Neuronal stem cell (in vitro differentiated cells): ENCODE measurements at regions not wholly inside any gene's neighbourhood (a gene's known extent, or its start where the extent isn't known, plus 50 kb on each side); places are given as distances from the start of the nearest gene placed in this dataset.
A peak's percentile ranks its signal among the peaks of the same experiment; 100 is the strongest.

Experiments used
- DNase-seq: peaks from one replicate; pipeline ENCODE4 v3.0.0-alpha.2; 2013; ENCODE audit warnings: low spot score
- H2AFZ ChIP-seq: one replicate; pipeline ENCODE4 v1.6.1; 2013; ENCODE audit warnings: mild to moderate bottlenecking, low read length, inconsistent platforms
- H2AK5ac ChIP-seq: 2 replicates; pipeline ENCODE4 v1.6.1; 2013; ENCODE audit warnings: low read depth, mild to moderate bottlenecking, inconsistent platforms, low read length, moderate library complexity, mixed read lengths
- H2BK120ac ChIP-seq: 2 replicates; pipeline ENCODE4 v1.6.1; 2013; ENCODE audit warnings: low read depth, mild to moderate bottlenecking, inconsistent platforms, low read length, moderate library complexity, mixed read lengths
- H2BK12ac ChIP-seq: one replicate; pipeline ENCODE4 v1.6.1; 2013; ENCODE audit warnings: low read length, inconsistent platforms
- H2BK15ac ChIP-seq: 2 replicates; pipeline ENCODE4 v1.6.1; 2013; ENCODE audit warnings: mild to moderate bottlenecking, low read length, inconsistent platforms, mixed read lengths
- H2BK5ac ChIP-seq: one replicate; pipeline ENCODE4 v1.6.1; 2013; ENCODE audit warnings: inconsistent platforms, mild to moderate bottlenecking, low read length, moderate library complexity
- H3K14ac ChIP-seq: one replicate; pipeline ENCODE4 v1.6.1; 2013; ENCODE audit warnings: low read length, inconsistent platforms
- H3K18ac ChIP-seq: 2 replicates; pipeline ENCODE4 v1.6.1; 2013; ENCODE audit warnings: low read length, inconsistent platforms
- H3K23ac ChIP-seq: 2 replicates; pipeline ENCODE4 v1.6.1; 2013; ENCODE audit warnings: low read depth, mild to moderate bottlenecking, mixed read lengths, low read length, inconsistent platforms; ENCODE audit not compliant: poor library complexity
- H3K27ac ChIP-seq: replicated peaks from 3 replicates; pipeline ENCODE4 v1.5.1; 2013; ENCODE audit warnings: low read length, inconsistent platforms
- H3K27me3 ChIP-seq, 3 experiments: 2 replicates each; pipeline ENCODE4 v1.6.1; 2013; ENCODE audit warnings: low read length in 3 of 3, mild to moderate bottlenecking in 2 of 3, inconsistent platforms in 1 of 3, low read depth in 1 of 3, mixed read lengths in 1 of 3, moderate library complexity in 1 of 3; ENCODE audit not compliant: control insufficient read depth in 3 of 3, insufficient read depth in 3 of 3
- H3K36me3 ChIP-seq, 2 donors: replicated peaks in 1 of 2; 2 replicates each; pipeline ENCODE4 v1.6.1; 2013; ENCODE audit warnings: low read length in 2 of 2; ENCODE audit not compliant: control insufficient read depth in 2 of 2, insufficient read depth in 2 of 2
- H3K4ac ChIP-seq: 2 replicates; pipeline ENCODE4 v1.6.1; 2013; ENCODE audit warnings: inconsistent platforms, mild to moderate bottlenecking, low read length, moderate library complexity
- H3K4me1 ChIP-seq, 2 donors: 1 replicate in 1 of 2; 2 replicates in 1 of 2; pipeline ENCODE4 v1.6.1; 2013; ENCODE audit warnings: low read length in 2 of 2, low read depth in 1 of 2; ENCODE audit not compliant: control insufficient read depth in 2 of 2, insufficient read depth in 1 of 2
- H3K4me2 ChIP-seq: one replicate; pipeline ENCODE4 v1.6.1; 2013; ENCODE audit warnings: mild to moderate bottlenecking, low read length, inconsistent platforms; ENCODE audit not compliant: insufficient read depth, poor library complexity, severe bottlenecking
- H3K4me3 ChIP-seq, 2 donors: 2 replicates each; pipeline ENCODE4 v1.5.1; 2013; ENCODE audit warnings: low read length in 2 of 2, mild to moderate bottlenecking in 2 of 2, inconsistent platforms in 1 of 2, moderate library complexity in 1 of 2
- H3K79me1 ChIP-seq: one replicate; pipeline ENCODE4 v1.6.1; 2013; ENCODE audit warnings: low read depth, mild to moderate bottlenecking, inconsistent platforms, low read length, moderate library complexity
- H3K9ac ChIP-seq: one replicate; pipeline ENCODE4 v1.6.1; 2013; ENCODE audit warnings: mild to moderate bottlenecking, low read depth, low read length, inconsistent platforms; ENCODE audit not compliant: poor library complexity
- H3K9me3 ChIP-seq, 2 donors: replicated peaks in 1 of 2; 2 replicates each; pipeline versions ENCODE3 to v1.6.1; 2013; ENCODE audit warnings: low read length in 2 of 2, mild to moderate bottlenecking in 2 of 2, inconsistent platforms in 1 of 2, low read depth in 1 of 2, mixed read lengths in 1 of 2, moderate library complexity in 1 of 2; ENCODE audit not compliant: control insufficient read depth in 2 of 2, insufficient read depth in 1 of 2
- H4K8ac ChIP-seq: one replicate; pipeline ENCODE4 v1.6.1; 2013; ENCODE audit warnings: low read depth, mild to moderate bottlenecking, inconsistent platforms, low read length, moderate library complexity
- H4K91ac ChIP-seq: one replicate; pipeline ENCODE4 v1.6.1; 2013; ENCODE audit warnings: low read length, low read depth, mild to moderate bottlenecking, inconsistent platforms; ENCODE audit not compliant: poor library complexity
- WGBS, 2 donors: extraction: QIAGEN DNeasy Blood & Tissue Kit; methylation state at CpG; one replicate each; pipeline ENCODE4 v1.1.7; 2013; ENCODE audit warnings: missing lambda C conversion rate in 2 of 2, mixed read lengths in 1 of 2; ENCODE audit not compliant: insufficient read length in 2 of 2, insufficient replicate concordance in 1 of 2; ENCODE audit errors: extremely low coverage in 2 of 2; 5-methylcytosine and 5-hydroxymethylcytosine counted together

DNA sequence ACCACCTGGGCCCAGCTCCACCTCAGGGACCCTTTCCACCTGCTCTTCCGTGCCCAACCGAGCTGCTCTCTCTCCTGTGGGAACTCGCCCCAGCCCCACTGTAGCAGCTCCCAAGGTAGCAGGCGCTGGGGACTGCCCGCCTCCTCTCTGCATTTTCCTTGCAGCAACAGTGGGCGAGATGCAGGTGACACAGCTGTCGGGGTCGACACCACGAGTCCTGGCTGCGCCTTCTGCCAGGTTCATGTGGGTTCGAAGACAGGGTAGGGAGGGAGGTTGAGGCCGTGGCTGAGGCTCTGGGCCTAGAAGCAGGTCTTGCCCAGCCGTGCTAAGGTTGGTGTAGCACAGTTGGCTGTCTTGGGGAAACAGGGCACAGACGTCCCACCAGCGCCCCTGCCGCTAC, 245.2 kb upstream of the FSTL5 start:
- Histone ChIP-seq H3K27me3 (no peaks in the 10 kb centered on the region), H2AFZ (no peak overlapping the region), H2BK15ac (no peak overlapping the region), H3K23ac (no peak overlapping the region), H3K27ac (no peak overlapping the region), H2AK5ac (peak overlapping the region; percentile 68), H3K4me2 (no peak overlapping the region), H3K18ac (peak overlapping the region; percentile 19), H3K79me1 (no peaks in the 10 kb centered on the region), H2BK12ac (peak overlapping the region; percentile 24), H3K9me3 (peaks cover 0 to 2% of the 10 kb centered on the region in 2 donors), H3K36me3 (no peaks in the 10 kb centered on the region), H4K91ac (no peak overlapping the region), H3K4me3 (no peak overlapping the region), H4K8ac (peak overlapping the region; percentile 20), H3K9ac (no peak overlapping the region), H3K4me1 (no peaks in the 10 kb centered on the region), H2BK120ac (no peak overlapping the region), H3K14ac (peak overlapping the region; percentile 44), H2BK5ac (peak overlapping the region; percentile 71), H3K4ac (no peak overlapping the region)
- no CpG with 5 or more reads among the region's 16 CpGs for WGBS, 2 donors
- DNase-seq: no peak

- Histone ChIP-seq H3K14ac (peak overlapping the region; percentile 44), H3K9me3 (peaks cover 0 to 2% of the 10 kb centered on the region in 2 donors), H3K9ac (no peak overlapping the region), H2BK15ac (no peak overlapping the region), H2AFZ (no peak overlapping the region), H3K36me3 (no peaks in the 10 kb centered on the region), H3K27me3 (no peaks in the 10 kb centered on the region), H3K4me1 (peaks cover 0 to 4% of the 10 kb centered on the region in 2 donors), H3K18ac (peak overlapping the region; percentile 51), H3K4ac (no peak overlapping the region), H2BK12ac (no peak overlapping the region), H2AK5ac (peak overlapping the region; percentile 61), H3K27ac (no peak overlapping the region), H2BK5ac (no peak overlapping the region), H3K23ac (no peak overlapping the region), H4K8ac (no peak overlapping the region), H3K79me1 (no peaks in the 10 kb centered on the region), H4K91ac (no peak overlapping the region), H3K4me3 (peak overlapping the region in 1 of 2 donors; percentile 56), H3K4me2 (no peak overlapping the region), H2BK120ac (no peak overlapping the region)
- WGBS, 2 donors: no CpG with 5 or more reads among the region's 9 CpGs
- DNase-seq: no peak
Measured at GRCh38 chr4:162408309-162408708, 244.5 kb upstream of the FSTL5 start.

DNA sequence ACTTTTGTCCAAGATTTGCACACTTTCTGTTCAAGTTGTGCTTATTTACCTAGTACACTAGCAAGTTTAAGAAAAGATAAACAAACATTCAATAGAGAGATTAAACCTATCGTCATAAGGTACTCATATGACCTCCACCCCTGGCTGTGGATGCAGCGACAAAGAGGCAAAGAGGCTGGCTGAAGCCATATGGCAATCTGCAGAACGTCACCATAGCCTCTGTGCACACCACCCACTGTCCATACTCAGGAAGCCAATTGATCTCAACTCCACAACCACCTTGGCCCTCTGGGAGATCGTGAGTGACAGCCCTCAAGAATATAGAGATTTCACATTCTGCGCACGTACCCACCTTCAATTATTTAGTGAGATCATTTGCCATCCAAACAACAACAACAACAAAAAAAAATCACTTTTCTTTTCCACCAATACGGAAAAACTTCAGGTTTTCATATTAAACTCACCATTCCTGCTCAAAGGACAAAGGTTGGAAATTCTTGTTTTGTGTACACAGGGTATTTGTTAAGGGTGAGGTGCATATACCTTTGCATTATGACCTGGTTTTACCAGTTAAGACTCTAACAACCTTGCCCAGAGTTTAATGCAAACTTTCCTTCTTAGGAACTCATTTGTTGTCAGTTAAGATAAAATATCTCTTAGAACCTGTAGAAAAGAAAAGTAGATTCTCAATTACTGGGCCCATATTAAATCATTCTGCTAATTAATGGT, 243.0 kb upstream of the FSTL5 start:
- H3K4me2 ChIP-seq: no peak overlapping the region
- H2BK120ac ChIP-seq: no peak overlapping the region
- H3K23ac ChIP-seq: no peak overlapping the region
- DNase-seq: no peak
- H3K18ac ChIP-seq: no peak overlapping the region
- no peak overlapping the region for H3K14ac ChIP-seq
- H4K8ac ChIP-seq: no peak overlapping the region
- H3K4ac ChIP-seq: no peak overlapping the region
- H3K79me1 ChIP-seq: no peaks in the 10 kb centered on the region
- no peak overlapping the region for H2AK5ac ChIP-seq
- H3K36me3 ChIP-seq: no peaks in the 10 kb centered on the region
- WGBS, 2 donors: 100% methylated on average over 1 of the region's 7 CpGs
- H3K9me3 ChIP-seq: peaks cover 0 to 2% of the 10 kb centered on the region in 2 donors
- H3K27ac ChIP-seq: no peak overlapping the region
- H3K4me1 ChIP-seq: peaks cover 0 to 4% of the 10 kb centered on the region in 2 donors
- H2BK12ac ChIP-seq: no peak overlapping the region
- no peak overlapping the region for H3K9ac ChIP-seq
- H3K27me3 ChIP-seq: no peaks in the 10 kb centered on the region
- no peak overlapping the region for H4K91ac ChIP-seq
- no peak overlapping the region for H3K4me3 ChIP-seq
- no peak overlapping the region for H2BK15ac ChIP-seq
- no peak overlapping the region for H2AFZ ChIP-seq
- no peak overlapping the region for H2BK5ac ChIP-seq

GRCh38 chr4:162403932-162404331, 240.1 kb upstream of the FSTL5 start:
- Histone ChIP-seq H3K4ac (no peak overlapping the region), H3K9ac (no peak overlapping the region), H2BK12ac (no peak overlapping the region), H2AK5ac (no peak overlapping the region), H4K91ac (no peak overlapping the region), H3K79me1 (no peaks in the 10 kb centered on the region), H3K4me1 (peaks cover 0 to 4% of the 10 kb centered on the region in 2 donors), H3K4me2 (no peak overlapping the region), H2BK120ac (no peak overlapping the region), H3K36me3 (no peaks in the 10 kb centered on the region), H3K14ac (no peak overlapping the region), H3K23ac (no peak overlapping the region), H3K27ac (no peak overlapping the region), H3K9me3 (peaks cover 0 to 2% of the 10 kb centered on the region in 2 donors), H2BK15ac (no peak overlapping the region), H3K27me3 (no peaks in the 10 kb centered on the region), H3K4me3 (peak overlapping the region in 1 of 2 donors; percentile 5), H2BK5ac (no peak overlapping the region), H4K8ac (no peak overlapping the region), H2AFZ (peak overlapping the region; percentile 85), H3K18ac (no peak overlapping the region)
- no peak for DNase-seq
- no CpG with 5 or more reads among the region's 1 CpG for WGBS, 2 donors
